Spleen (tissue), 11 donors: ENCODE measurements at regions not wholly inside any gene's neighbourhood (a gene's known extent, or its start where the extent isn't known, plus 50 kb on each side); places are given as distances from the start of the nearest gene placed in this dataset.
"Not testable (repeated sequence)": the region's sequence is repeated elsewhere in the genome, so short reads cannot be mapped to it uniquely, and the experiment has no call there.

ENCODE experiments used
- DNase-seq: peaks from one replicate; pipeline ENCODE4 v3.0.0-alpha.2; 2020
- H3K27ac ChIP-seq, 8 donors: fragments of 200-600 bp; sonication (generic) in 7 of 8; 1 replicate in 4 of 8; 2 replicates in 4 of 8; pipeline versions ENCODE4 v1.5.0 to v1.8.0; 2016 to 2021; ENCODE audit warnings: inconsistent platforms in 4 of 8, mild to moderate bottlenecking in 4 of 8, moderate library complexity in 1 of 8
- H3K27me3 ChIP-seq, 7 donors: fragments of 200-600 bp; sonication (generic) in 6 of 7; replicated peaks in 1 of 7; 1 replicate in 4 of 7; 2 replicates in 3 of 7; pipeline versions ENCODE4 v1.5.0 to v1.8.0; 2016 to 2021; ENCODE audit warnings: inconsistent platforms in 3 of 7, mild to moderate bottlenecking in 1 of 7
- H3K36me3 ChIP-seq, 6 donors: fragments of 200-600 bp; sonication (generic) in 5 of 6; 1 replicate in 4 of 6; 2 replicates in 2 of 6; pipeline versions ENCODE4 v1.5.0 to v1.8.0; 2016 to 2021; ENCODE audit warnings: inconsistent platforms in 2 of 6
- H3K4me1 ChIP-seq, 6 donors: fragments of 200-600 bp; sonication (generic) in 5 of 6; 1 replicate in 3 of 6; 2 replicates in 3 of 6; pipeline versions ENCODE4 v1.5.0 to v1.8.0; 2016 to 2021; ENCODE audit warnings: inconsistent platforms in 3 of 6
- H3K4me3 ChIP-seq, 8 donors: fragments of 200-600 bp; sonication (generic) in 7 of 8; 1 replicate in 4 of 8; 2 replicates in 4 of 8; pipeline versions ENCODE4 v1.5.0 to v1.8.0; 2016 to 2021; ENCODE audit warnings: inconsistent platforms in 4 of 8, mild to moderate bottlenecking in 4 of 8, moderate library complexity in 2 of 8
- H3K9me3 ChIP-seq, 8 donors: fragments of 200-600 bp; sonication (generic) in 7 of 8; 1 replicate in 4 of 8; 2 replicates in 4 of 8; pipeline versions ENCODE4 v1.5.0 to v1.8.0; 2016 to 2021; ENCODE audit warnings: inconsistent platforms in 4 of 8
- CTCF ChIP-seq, 11 experiments: fragments of 200-600 bp in 7 of 11; fragments of 450-650 bp in 4 of 11; sonication (generic) in 4 of 11; IDR thresholded peaks in 8 of 11; conservative IDR thresholded peaks in 3 of 11; 1 replicate in 7 of 11; 2 replicates in 4 of 11; pipeline versions ENCODE4 v1.4.0 to v1.8.0; 2016 to 2021; ENCODE audit warnings: antibody characterized with exemption in 11 of 11, inconsistent platforms in 4 of 11, mild to moderate bottlenecking in 1 of 11
- POLR2A ChIP-seq, 3 donors: fragments of 450-650 bp; IDR thresholded peaks; one replicate each; pipeline ENCODE4 v1.5.1; 2017; ENCODE audit warnings: antibody characterized with exemption in 3 of 3, mild to moderate bottlenecking in 1 of 3
- POLR2AphosphoS5 ChIP-seq, 3 donors: sonication (generic); formaldehyde crosslinking; IDR thresholded peaks; one replicate each; pipeline ENCODE4 v1.5.1; 2017; ENCODE audit warnings: antibody characterized with exemption in 3 of 3
- WGBS, 5 donors: extraction: QIAGEN DNeasy Blood & Tissue Kit in 3 of 5; methylation state at CpG; one replicate each; pipeline versions ENCODE4 v1.1.5 to v1.1.7; 2013 to 2018; 5-methylcytosine and 5-hydroxymethylcytosine counted together
- intact Hi-C: fragments of 100-400 bp; cut with DNase I; formaldehyde crosslinking; loops from one replicate; pipeline ENCODE4 v1.15.0; 2023; ENCODE audit warnings: low total_unique reads
- donor health status: healthy with polysubstance abuse.
- donor health status: DM: no; HTN: no; CAD: no; lungs with moderate emphysema.
- donor health status: DM: no; HTN: no; CAD: no.
- donor health status: Bipolar disorder and iron deficiency.
- donor health status: healthy.
- donor health status: DM: no; HTN: no; CAD: no.
- donor health status: DM: yes; HTN: yes; CAD: no.

- intact Hi-C loops = no loop called here
- H3K36me3 ChIP-seq = no peaks in the 10 kb centered on the region
- H3K4me3 ChIP-seq = no peak overlapping the region
- no peak for DNase-seq
- no peaks in the 10 kb centered on the region for H3K4me1 ChIP-seq
- TF ChIP-seq CTCF (IDR thresholded peaks at IDR 0.05 in 8 of 11, conservative IDR thresholded peaks at IDR 0.05 in 3 of 11) (no peak), POLR2AphosphoS5 (IDR thresholded peaks at IDR 0.05) (no peak), POLR2A (IDR thresholded peaks at IDR 0.05) (no peak)
- peaks cover 0 to 81% (median 44%) of the 10 kb centered on the region in 8 donors for H3K9me3 ChIP-seq
- H3K27me3 ChIP-seq = no peaks in the 10 kb centered on the region
- WGBS, 5 donors = 70 to 78% (median 74%) methylated on average over 2 of the region's 2 CpGs
- no peak overlapping the region for H3K27ac ChIP-seq
Observed at GRCh38 chr6:78377056-78377455, 490.3 kb upstream of the IRAK1BP1 start.

GRCh38 chr6:78379982-78380381 is 487.4 kb upstream of the IRAK1BP1 start:
- Histone ChIP-seq H3K36me3 (no peaks in the 10 kb centered on the region), H3K4me3 (no peak overlapping the region), H3K9me3 (peaks cover 0 to 53% (median 25%) of the 10 kb centered on the region in 8 donors), H3K4me1 (no peaks in the 10 kb centered on the region), H3K27ac (no peak overlapping the region), H3K27me3 (no peaks in the 10 kb centered on the region)
- TF ChIP-seq POLR2AphosphoS5 (IDR thresholded peaks at IDR 0.05) (no peak), POLR2A (IDR thresholded peaks at IDR 0.05) (no peak), CTCF (IDR thresholded peaks at IDR 0.05 in 8 of 11, conservative IDR thresholded peaks at IDR 0.05 in 3 of 11) (no peak)
- intact Hi-C loops = no loop called here
- DNase-seq = no peak

GRCh38 chr6:78380541-78380940 is 486.8 kb upstream of the IRAK1BP1 start:
- no peaks in the 10 kb centered on the region for H3K36me3 ChIP-seq
- no peak for DNase-seq
- no peak overlapping the region for H3K4me3 ChIP-seq
- TF ChIP-seq POLR2AphosphoS5 (IDR thresholded peaks at IDR 0.05) = no peak
- no peak for TF ChIP-seq CTCF (IDR thresholded peaks at IDR 0.05 in 8 of 11, conservative IDR thresholded peaks at IDR 0.05 in 3 of 11)
- no peak for TF ChIP-seq POLR2A (IDR thresholded peaks at IDR 0.05)
- H3K27me3 ChIP-seq = no peaks in the 10 kb centered on the region
- H3K9me3 ChIP-seq = peaks cover 0 to 51% (median 24%) of the 10 kb centered on the region in 8 donors
- intact Hi-C loops = no loop called here
- H3K27ac ChIP-seq = no peak overlapping the region
- WGBS, 5 donors = 72 to 88% (median 82%) methylated on average over 2 of the region's 2 CpGs
- no peaks in the 10 kb centered on the region for H3K4me1 ChIP-seq

GRCh38 chr6:78383968-78384367 is 483.4 kb upstream of the IRAK1BP1 start:
- H3K4me3 ChIP-seq = no peak overlapping the region
- TF ChIP-seq POLR2A (IDR thresholded peaks at IDR 0.05) (no peak), POLR2AphosphoS5 (IDR thresholded peaks at IDR 0.05) (no peak), CTCF (IDR thresholded peaks at IDR 0.05 in 8 of 11, conservative IDR thresholded peaks at IDR 0.05 in 3 of 11) (no peak)

GRCh38 chr6:78386854-78387253 is 480.5 kb upstream of the IRAK1BP1 start:
- H3K27ac ChIP-seq, intact Hi-C loops, H3K4me1 ChIP-seq, H3K4me3 ChIP-seq, DNase-seq, H3K36me3 ChIP-seq, H3K27me3 ChIP-seq: not testable (repeated sequence)
- WGBS, 5 donors = 78 to 98% (median 94%) methylated on average over 2 of the region's 2 CpGs
- peaks cover 0 to 57% (median 41%) of the 10 kb centered on the region in 8 donors for H3K9me3 ChIP-seq

More at GRCh38 chr6:78383968-78384367, 483.4 kb upstream of the IRAK1BP1 start:
- H3K9me3 ChIP-seq = peaks cover 0 to 61% (median 44%) of the 10 kb centered on the region in 8 donors
- H3K27ac ChIP-seq = no peak overlapping the region
- H3K4me1 ChIP-seq = no peaks in the 10 kb centered on the region
- intact Hi-C loops = no loop called here
- no peaks in the 10 kb centered on the region for H3K27me3 ChIP-seq
- H3K36me3 ChIP-seq = no peaks in the 10 kb centered on the region
- 20 to 46% (median 43%) methylated on average over 2 of the region's 2 CpGs for WGBS, 5 donors
- DNase-seq = no peak
